BJ (cell line): ENCODE measurements at regions not wholly inside any gene's neighbourhood (a gene's known extent, or its start where the extent isn't known, plus 50 kb on each side); places are given as distances from the start of the nearest gene placed in this dataset.

Source experiments
- CTCF ChIA-PET: fragments of 350-600 bp; formaldehyde crosslinking; extraction: SDS; loops from one replicate; lab custom pipeline; 2021; ENCODE audit warnings: antibody characterized with exemption, inconsistent platforms; lab: Yijun Ruan, JAX
- POLR2A ChIA-PET: fragments of 300-600 bp; sonication (Branson Sonifier 250); formaldehyde crosslinking; extraction: SDS; loops from one replicate; lab custom pipeline; 2021; ENCODE audit warnings: antibody characterized with exemption; lab: Charles Lee
- DNase-seq: peaks from one replicate; pipeline ENCODE4 v3.0.0-alpha.2; 2011; ENCODE audit warnings: low read depth
- H3K27me3 ChIP-seq: 2 replicates; pipeline ENCODE4 v1.6.0; 2011; ENCODE audit warnings: low read length; ENCODE audit not compliant: control insufficient read depth, insufficient read depth
- H3K36me3 ChIP-seq: 2 replicates; pipeline ENCODE4 v1.5.1; 2011; ENCODE audit warnings: low read length; ENCODE audit not compliant: control insufficient read depth, insufficient read depth
- H3K4me3 ChIP-seq: 2 replicates; pipeline ENCODE4 v1.5.1; 2011; ENCODE audit warnings: low read depth, mild to moderate bottlenecking, control low read depth, low read length
- TF ChIP-seq, protein P1 (sequence below): IDR thresholded peaks from 2 replicates; pipeline ENCODE4 v1.5.1; 2011; ENCODE audit warnings: low read depth, mild to moderate bottlenecking, control low read depth, inconsistent platforms, low read length, moderate library complexity; ENCODE audit not compliant: insufficient read depth

DNA sequence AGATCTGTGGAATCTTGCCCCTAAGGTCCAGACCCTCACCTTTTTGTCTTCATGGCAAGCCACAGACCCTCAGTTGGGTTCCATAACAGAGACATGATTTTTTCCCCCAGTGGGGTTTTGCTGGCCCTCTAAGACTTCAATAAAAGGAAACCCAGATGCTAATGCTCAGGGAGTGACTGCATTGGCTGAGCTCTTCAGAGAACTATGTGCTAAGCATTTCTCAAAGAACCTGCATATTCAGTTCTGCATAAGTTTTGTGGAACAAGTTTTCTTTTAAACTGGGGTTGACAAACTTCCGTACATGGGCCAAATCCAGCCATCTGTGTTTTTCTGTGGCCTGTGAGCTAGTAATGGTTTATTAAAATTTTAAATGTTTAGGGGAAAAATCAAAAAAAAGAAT is 159.8 kb upstream of the GDNF start:
- ChIA-PET POLR2A (no interaction called here), CTCF (interaction anchor here (1.1 kb wide), 1 partner anchor 23 kb away, joined by 3 read pairs; no protein-coding TSS in a partner anchor)
- Histone ChIP-seq H3K4me3 (no peak overlapping the region), H3K36me3 (no peaks in the 10 kb centered on the region), H3K27me3 (no peaks in the 10 kb centered on the region)
- no peak for DNase-seq
- TF ChIP-seq, protein P1, sequence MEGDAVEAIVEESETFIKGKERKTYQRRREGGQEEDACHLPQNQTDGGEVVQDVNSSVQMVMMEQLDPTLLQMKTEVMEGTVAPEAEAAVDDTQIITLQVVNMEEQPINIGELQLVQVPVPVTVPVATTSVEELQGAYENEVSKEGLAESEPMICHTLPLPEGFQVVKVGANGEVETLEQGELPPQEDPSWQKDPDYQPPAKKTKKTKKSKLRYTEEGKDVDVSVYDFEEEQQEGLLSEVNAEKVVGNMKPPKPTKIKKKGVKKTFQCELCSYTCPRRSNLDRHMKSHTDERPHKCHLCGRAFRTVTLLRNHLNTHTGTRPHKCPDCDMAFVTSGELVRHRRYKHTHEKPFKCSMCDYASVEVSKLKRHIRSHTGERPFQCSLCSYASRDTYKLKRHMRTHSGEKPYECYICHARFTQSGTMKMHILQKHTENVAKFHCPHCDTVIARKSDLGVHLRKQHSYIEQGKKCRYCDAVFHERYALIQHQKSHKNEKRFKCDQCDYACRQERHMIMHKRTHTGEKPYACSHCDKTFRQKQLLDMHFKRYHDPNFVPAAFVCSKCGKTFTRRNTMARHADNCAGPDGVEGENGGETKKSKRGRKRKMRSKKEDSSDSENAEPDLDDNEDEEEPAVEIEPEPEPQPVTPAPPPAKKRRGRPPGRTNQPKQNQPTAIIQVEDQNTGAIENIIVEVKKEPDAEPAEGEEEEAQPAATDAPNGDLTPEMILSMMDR, result no peak

DNA sequence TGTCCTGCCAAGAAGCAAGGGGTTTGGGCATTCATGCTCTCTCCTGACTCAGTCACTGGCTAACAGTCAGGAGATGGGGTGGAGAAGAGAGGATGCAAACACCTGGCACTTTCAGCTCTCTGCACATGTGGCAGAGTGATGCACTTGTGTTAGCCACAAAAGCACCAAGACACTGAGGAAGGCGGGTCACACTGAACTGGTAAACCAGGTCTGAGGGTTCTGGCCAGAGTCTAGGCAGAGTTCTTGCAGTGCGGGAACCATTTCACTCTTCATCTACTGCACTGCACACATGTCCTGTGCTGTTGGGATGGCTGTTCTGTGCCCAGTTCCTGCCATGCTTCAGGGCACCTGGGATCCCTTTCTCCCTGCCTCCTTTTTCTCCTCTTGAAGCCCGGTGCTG is 157.1 kb upstream of the GDNF start:
- Histone ChIP-seq H3K4me3 (no peak overlapping the region), H3K36me3 (no peaks in the 10 kb centered on the region), H3K27me3 (no peaks in the 10 kb centered on the region)
- CTCF ChIA-PET, result interaction anchor here (1.3 to 1.4 kb wide), 2 partner anchors 24 to 156 kb away, joined by 3 read pairs; no protein-coding TSS in a partner anchor
- POLR2A ChIA-PET, result no interaction called here
- TF ChIP-seq, protein P1, result no peak
- no peak for DNase-seq

GRCh38 chr5:37994729-37995128 is 154.9 kb upstream of the GDNF start:
- CTCF ChIA-PET, result no interaction called here
- TF ChIP-seq, protein P1, result no peak
- POLR2A ChIA-PET, result no interaction called here
- DNase-seq, result no peak
- Histone ChIP-seq H3K27me3 (no peaks in the 10 kb centered on the region), H3K4me3 (no peak overlapping the region), H3K36me3 (no peaks in the 10 kb centered on the region)

DNA sequence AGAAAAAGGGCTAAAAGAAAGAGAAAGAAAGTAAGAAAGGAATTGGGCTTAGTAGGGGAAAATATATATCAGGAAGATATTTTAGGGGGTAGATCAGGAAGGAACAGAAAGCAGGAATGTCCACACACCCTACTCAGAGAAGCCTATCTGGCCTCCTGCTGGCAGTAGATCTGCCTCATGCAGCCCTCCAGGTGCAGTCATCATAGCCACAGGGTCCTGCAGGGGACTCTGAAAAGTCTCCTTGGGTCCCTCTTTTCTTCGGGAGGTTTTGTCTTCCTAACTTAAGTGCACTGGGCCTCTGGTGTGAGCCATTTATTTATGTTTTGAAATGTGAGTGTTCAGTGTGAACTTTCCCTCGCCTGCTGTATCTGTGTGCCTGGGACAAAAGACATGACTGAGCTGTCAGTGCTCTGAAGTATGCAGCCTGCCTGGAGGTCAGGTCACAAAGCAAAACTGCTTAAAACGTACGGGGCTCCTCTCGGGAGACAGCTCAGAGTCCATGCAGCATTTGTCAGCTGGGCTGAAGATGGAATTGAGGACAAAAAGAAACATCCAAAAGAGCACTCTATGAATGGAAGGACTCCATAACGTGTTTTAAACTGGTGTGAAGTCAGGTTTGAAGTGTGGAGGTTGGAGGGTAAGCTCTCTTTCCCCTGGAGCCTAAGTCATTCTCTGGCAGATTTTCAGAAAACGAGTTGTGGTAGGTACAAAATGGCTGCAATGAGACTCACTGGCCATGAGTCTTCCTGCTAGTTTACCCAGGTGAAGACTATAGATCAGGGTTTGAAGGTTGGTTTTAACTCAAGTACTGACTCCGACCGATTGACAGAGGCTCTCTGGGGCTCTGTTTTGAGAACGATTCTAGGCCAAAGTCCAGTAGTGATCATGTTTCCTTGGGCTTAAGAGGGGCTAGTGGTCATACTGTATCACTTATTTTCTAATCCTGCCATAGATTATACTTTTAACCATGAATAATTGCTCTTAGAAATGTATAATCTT is 151.8 kb upstream of the GDNF start:
- Histone ChIP-seq H3K27me3 (0 out of 2 replicates have a peak, but pooled peaks cover 2% of the 10 kb centered on the region), H3K4me3 (no peak overlapping the region), H3K36me3 (no peaks in the 10 kb centered on the region)
- ChIA-PET POLR2A (no interaction called here), CTCF (no interaction called here)
- TF ChIP-seq, protein P1, result no peak
- no peak for DNase-seq

DNA sequence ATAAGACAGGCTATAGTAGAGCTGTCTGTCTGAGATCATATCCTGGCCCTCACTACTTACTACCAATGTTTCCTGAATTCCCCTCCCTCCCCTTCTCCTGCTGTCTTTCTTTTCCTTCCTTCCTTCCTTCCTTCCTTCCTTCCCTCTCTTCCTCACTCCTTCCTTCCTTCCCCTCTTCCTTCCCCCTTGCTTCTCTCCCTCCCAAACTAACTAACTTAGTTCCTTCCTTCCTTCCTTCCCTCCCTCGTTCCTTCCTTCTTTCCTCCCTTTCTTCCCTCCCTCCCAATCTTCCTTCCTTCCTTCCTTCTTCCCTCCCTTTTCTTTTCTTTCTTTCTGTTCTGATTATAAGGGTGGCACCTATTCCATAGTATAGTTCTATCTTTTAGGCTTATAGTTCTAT is 150.0 kb upstream of the GDNF start:
- CTCF ChIA-PET, result no interaction called here
- no peak for DNase-seq
- TF ChIP-seq, protein P1, result no peak
- POLR2A ChIA-PET, result no interaction called here
- H3K4me3 ChIP-seq, result no peak overlapping the region
- H3K27me3 ChIP-seq, result 0 out of 2 replicates have a peak, but pooled peaks cover 2% of the 10 kb centered on the region
- no peaks in the 10 kb centered on the region for H3K36me3 ChIP-seq
